ENCODE measurements at regions not wholly inside any gene's neighbourhood (a gene's known extent, or its start where the extent isn't known, plus 50 kb on each side); places are given as distances from the start of the nearest gene placed in this dataset.

DNA sequence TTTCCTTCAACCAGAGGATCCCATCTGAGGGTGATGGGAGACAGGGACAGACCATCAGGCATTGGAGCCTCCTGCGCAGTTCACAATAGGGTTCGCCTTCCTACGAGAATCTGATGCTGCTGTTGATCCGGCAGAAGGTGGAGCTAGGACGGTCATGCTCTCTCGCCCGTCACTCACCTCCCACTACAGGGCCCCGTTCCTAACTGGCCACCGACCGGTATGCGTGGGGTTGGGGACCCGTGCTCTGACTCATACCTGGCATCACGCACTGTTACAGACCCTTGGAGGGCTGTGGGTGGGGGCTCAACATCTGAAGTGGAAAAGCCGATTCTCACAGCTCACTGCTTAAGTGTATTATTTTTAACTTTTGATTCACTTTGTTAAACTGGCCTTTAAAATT is 402.3 kb downstream of the BRD1 start:
- H3K9me3 ChIP-seq (ENCODE audit: control insufficient read depth in 1 of 2, insufficient read depth in 1 of 2, low read depth in 1 of 2, low read length in 2 of 2): no peaks in the 10 kb centered on the region
- H3K27ac ChIP-seq (ENCODE audit: low read depth, low read length): no peak overlapping the region
- no peak overlapping the region for H3K9ac ChIP-seq (ENCODE audit: low read length)
- no peak overlapping the region for H2AFZ ChIP-seq (ENCODE audit: low read depth, low read length, poor library complexity, severe bottlenecking)
- H3K9me2 ChIP-seq (ENCODE audit: insufficient read depth): no peaks in the 10 kb centered on the region
- no peaks in the 10 kb centered on the region for H4K20me1 ChIP-seq (ENCODE audit: insufficient read depth)
- BruUV-seq (replicated peaks): no TSS peak
- no peak overlapping the region for H3K4me3 ChIP-seq (replicated peaks in 1 of 2; ENCODE audit: low read depth in 1 of 2, low read length in 2 of 2)
- peaks cover 0 to 11% of the 10 kb centered on the region in 2 experiments; a peak in 2 of 4 replicates for H3K4me1 ChIP-seq (ENCODE audit: control insufficient read depth in 1 of 2, insufficient read depth in 2 of 2, low read length in 2 of 2)
- peaks cover 19% of the 10 kb centered on the region; the same call in 1 of the 2 replicates for H3K27me3 ChIP-seq (ENCODE audit: insufficient read depth, low read length)
- ChIA-PET POLR2A (no interaction called here), CTCF (interaction anchor here (1.5 kb wide), 1 partner anchor 9 kb away, joined by 8 read pairs; no protein-coding TSS in a partner anchor), RAD21 (ENCODE audit: low non-redundant PET in 1 of 2, low total read pairs in 2 of 2, uncharacterized antibody in 2 of 2, unreplicated experiment in 2 of 2) (no interaction called here)
- DNase-seq (ENCODE audit: low read depth, low spot score) (no peak), ATAC-seq (no peak)
- H3K4me2 ChIP-seq (ENCODE audit: low read length): no peak overlapping the region
- no peaks in the 10 kb centered on the region for H3K79me2 ChIP-seq (ENCODE audit: insufficient read depth, low read length)
- H3K36me3 ChIP-seq (ENCODE audit: control insufficient read depth in 1 of 2, insufficient read depth in 2 of 2, low read length in 2 of 2): no peaks in the 10 kb centered on the region
- intact Hi-C loops (cut with micrococcal nuclease): no loop called here
- no peak for TF ChIP-seq YY1 (IDR thresholded peaks at IDR 0.05; ENCODE audit: extremely low read depth, insufficient replicate concordance, low read depth, low read length)
- TF ChIP-seq SRF (IDR thresholded peaks at IDR 0.05; ENCODE audit: low read depth): no peak
- no peak for TF ChIP-seq EZH2 (IDR thresholded peaks at IDR 0.05)
- TF ChIP-seq SIN3A (IDR thresholded peaks at IDR 0.05; ENCODE audit: low read depth): no peak
- TF ChIP-seq POLR2AphosphoS5 (IDR thresholded peaks at IDR 0.05; ENCODE audit: low read depth, low read length): no peak
- TF ChIP-seq, protein P1, sequence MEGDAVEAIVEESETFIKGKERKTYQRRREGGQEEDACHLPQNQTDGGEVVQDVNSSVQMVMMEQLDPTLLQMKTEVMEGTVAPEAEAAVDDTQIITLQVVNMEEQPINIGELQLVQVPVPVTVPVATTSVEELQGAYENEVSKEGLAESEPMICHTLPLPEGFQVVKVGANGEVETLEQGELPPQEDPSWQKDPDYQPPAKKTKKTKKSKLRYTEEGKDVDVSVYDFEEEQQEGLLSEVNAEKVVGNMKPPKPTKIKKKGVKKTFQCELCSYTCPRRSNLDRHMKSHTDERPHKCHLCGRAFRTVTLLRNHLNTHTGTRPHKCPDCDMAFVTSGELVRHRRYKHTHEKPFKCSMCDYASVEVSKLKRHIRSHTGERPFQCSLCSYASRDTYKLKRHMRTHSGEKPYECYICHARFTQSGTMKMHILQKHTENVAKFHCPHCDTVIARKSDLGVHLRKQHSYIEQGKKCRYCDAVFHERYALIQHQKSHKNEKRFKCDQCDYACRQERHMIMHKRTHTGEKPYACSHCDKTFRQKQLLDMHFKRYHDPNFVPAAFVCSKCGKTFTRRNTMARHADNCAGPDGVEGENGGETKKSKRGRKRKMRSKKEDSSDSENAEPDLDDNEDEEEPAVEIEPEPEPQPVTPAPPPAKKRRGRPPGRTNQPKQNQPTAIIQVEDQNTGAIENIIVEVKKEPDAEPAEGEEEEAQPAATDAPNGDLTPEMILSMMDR (IDR thresholded peaks at IDR 0.05 in 2 of 3, conservative IDR thresholded peaks at IDR 0.05 in 1 of 3; ENCODE audit: borderline replicate concordance in 1 of 3, insufficient read depth in 1 of 3, low read depth in 2 of 3, low read length in 2 of 3): no peak
- TF ChIP-seq ZNF274 (IDR thresholded peaks at IDR 0.05; ENCODE audit: low read depth, low read length): no peak
- no peak for TF ChIP-seq EGR1 (IDR thresholded peaks at IDR 0.05; ENCODE audit: low read depth)
- TF ChIP-seq, protein P2, sequence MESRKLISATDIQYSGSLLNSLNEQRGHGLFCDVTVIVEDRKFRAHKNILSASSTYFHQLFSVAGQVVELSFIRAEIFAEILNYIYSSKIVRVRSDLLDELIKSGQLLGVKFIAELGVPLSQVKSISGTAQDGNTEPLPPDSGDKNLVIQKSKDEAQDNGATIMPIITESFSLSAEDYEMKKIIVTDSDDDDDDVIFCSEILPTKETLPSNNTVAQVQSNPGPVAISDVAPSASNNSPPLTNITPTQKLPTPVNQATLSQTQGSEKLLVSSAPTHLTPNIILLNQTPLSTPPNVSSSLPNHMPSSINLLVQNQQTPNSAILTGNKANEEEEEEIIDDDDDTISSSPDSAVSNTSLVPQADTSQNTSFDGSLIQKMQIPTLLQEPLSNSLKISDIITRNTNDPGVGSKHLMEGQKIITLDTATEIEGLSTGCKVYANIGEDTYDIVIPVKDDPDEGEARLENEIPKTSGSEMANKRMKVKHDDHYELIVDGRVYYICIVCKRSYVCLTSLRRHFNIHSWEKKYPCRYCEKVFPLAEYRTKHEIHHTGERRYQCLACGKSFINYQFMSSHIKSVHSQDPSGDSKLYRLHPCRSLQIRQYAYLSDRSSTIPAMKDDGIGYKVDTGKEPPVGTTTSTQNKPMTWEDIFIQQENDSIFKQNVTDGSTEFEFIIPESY (IDR thresholded peaks at IDR 0.05; ENCODE audit: extremely low read depth, insufficient replicate concordance, low read length): no peak
- TF ChIP-seq CBX3 (IDR thresholded peaks at IDR 0.05; ENCODE audit: low read depth): no peak
- TF ChIP-seq, protein P3, sequence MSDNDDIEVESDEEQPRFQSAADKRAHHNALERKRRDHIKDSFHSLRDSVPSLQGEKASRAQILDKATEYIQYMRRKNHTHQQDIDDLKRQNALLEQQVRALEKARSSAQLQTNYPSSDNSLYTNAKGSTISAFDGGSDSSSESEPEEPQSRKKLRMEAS (IDR thresholded peaks at IDR 0.05): no peak
- TF ChIP-seq POLR2A (IDR thresholded peaks at IDR 0.05; ENCODE audit: borderline replicate concordance, extremely low read depth, insufficient read depth, insufficient read length): no peak
- TF ChIP-seq, protein P4, sequence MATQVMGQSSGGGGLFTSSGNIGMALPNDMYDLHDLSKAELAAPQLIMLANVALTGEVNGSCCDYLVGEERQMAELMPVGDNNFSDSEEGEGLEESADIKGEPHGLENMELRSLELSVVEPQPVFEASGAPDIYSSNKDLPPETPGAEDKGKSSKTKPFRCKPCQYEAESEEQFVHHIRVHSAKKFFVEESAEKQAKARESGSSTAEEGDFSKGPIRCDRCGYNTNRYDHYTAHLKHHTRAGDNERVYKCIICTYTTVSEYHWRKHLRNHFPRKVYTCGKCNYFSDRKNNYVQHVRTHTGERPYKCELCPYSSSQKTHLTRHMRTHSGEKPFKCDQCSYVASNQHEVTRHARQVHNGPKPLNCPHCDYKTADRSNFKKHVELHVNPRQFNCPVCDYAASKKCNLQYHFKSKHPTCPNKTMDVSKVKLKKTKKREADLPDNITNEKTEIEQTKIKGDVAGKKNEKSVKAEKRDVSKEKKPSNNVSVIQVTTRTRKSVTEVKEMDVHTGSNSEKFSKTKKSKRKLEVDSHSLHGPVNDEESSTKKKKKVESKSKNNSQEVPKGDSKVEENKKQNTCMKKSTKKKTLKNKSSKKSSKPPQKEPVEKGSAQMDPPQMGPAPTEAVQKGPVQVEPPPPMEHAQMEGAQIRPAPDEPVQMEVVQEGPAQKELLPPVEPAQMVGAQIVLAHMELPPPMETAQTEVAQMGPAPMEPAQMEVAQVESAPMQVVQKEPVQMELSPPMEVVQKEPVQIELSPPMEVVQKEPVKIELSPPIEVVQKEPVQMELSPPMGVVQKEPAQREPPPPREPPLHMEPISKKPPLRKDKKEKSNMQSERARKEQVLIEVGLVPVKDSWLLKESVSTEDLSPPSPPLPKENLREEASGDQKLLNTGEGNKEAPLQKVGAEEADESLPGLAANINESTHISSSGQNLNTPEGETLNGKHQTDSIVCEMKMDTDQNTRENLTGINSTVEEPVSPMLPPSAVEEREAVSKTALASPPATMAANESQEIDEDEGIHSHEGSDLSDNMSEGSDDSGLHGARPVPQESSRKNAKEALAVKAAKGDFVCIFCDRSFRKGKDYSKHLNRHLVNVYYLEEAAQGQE (IDR thresholded peaks at IDR 0.05; ENCODE audit: low read depth): no peak
